IMR-90 (cell line): ENCODE measurements at regions not wholly inside any gene's neighbourhood (a gene's known extent, or its start where the extent isn't known, plus 50 kb on each side); places are given as distances from the start of the nearest gene placed in this dataset.

Experiments used
- ATAC-seq: fragments of 200-7000 bp; cut with Tn5 transposase; 2 replicates; pipeline ENCODE4 v1.9.1; 2020; ENCODE audit warnings: low read depth, mild to moderate bottlenecking, moderate library complexity
- BruUV-seq: library from RNA; stranded (reverse); fragments of 400-500 nt; replicated peaks from 2 replicates; lab custom pipeline; 2021; lab: Mats Ljungman, UMichigan
- CTCF ChIA-PET: fragments of 300-600 bp; formaldehyde crosslinking; extraction: SDS; loops from one replicate; lab custom pipeline; 2021; ENCODE audit warnings: antibody characterized with exemption; lab: Yijun Ruan, JAX
- POLR2A ChIA-PET: fragments of 300-600 bp; sonication (Branson Sonifier 250); formaldehyde crosslinking; loops from one replicate; lab custom pipeline; 2022; ENCODE audit warnings: antibody characterized with exemption; ENCODE audit not compliant: unreplicated experiment; lab: Charles Lee
- DNase-seq: peaks from one replicate; pipeline ENCODE4 v3.0.0; 2013
- H2AFZ ChIP-seq: replicated peaks from 2 replicates; pipeline ENCODE3; 2013; ENCODE audit warnings: low read length, mild to moderate bottlenecking; ENCODE audit not compliant: poor library complexity
- H2AK5ac ChIP-seq: 2 replicates; pipeline ENCODE4 v1.6.1; 2013; ENCODE audit warnings: low read depth, low read length, inconsistent platforms
- H2AK9ac ChIP-seq: replicated peaks from 2 replicates; pipeline ENCODE3; 2013; ENCODE audit warnings: mild to moderate bottlenecking, low read depth, low read length, moderate library complexity; ENCODE audit not compliant: poor library complexity
- H2BK120ac ChIP-seq: 2 replicates; pipeline ENCODE4 v1.6.1; 2013; ENCODE audit warnings: low read depth, low read length, inconsistent platforms
- H2BK15ac ChIP-seq: 3 replicates; pipeline ENCODE4 v1.6.1; 2013; ENCODE audit warnings: low read depth, low read length, inconsistent platforms
- H2BK20ac ChIP-seq: 2 replicates; pipeline ENCODE4 v1.6.1; 2013; ENCODE audit warnings: low read depth, mild to moderate bottlenecking, inconsistent platforms, low read length, moderate library complexity
- H2BK5ac ChIP-seq: 2 replicates; pipeline ENCODE4 v1.6.1; 2013; ENCODE audit warnings: mild to moderate bottlenecking, low read depth, low read length, inconsistent platforms; ENCODE audit not compliant: poor library complexity, severe bottlenecking
- H3K14ac ChIP-seq: replicated peaks from 2 replicates; pipeline ENCODE4 v1.6.1; 2013; ENCODE audit warnings: low read depth, low read length, inconsistent platforms
- H3K18ac ChIP-seq: 2 replicates; pipeline ENCODE4 v1.6.1; 2013; ENCODE audit warnings: low read depth, low read length, control low read depth
- H3K23ac ChIP-seq: 2 replicates; pipeline ENCODE4 v1.6.1; 2013; ENCODE audit warnings: low read depth, low read length, inconsistent platforms
- H3K27ac ChIP-seq: 2 replicates; pipeline ENCODE4 v1.5.1; 2013; ENCODE audit warnings: mild to moderate bottlenecking, control low read depth, low read length; ENCODE audit not compliant: insufficient read depth
- H3K27me3 ChIP-seq: 2 replicates; pipeline ENCODE4 v1.6.1; 2013; ENCODE audit warnings: low read length; ENCODE audit not compliant: control insufficient read depth, insufficient read depth
- H3K36me3 ChIP-seq: 2 replicates; pipeline ENCODE4 v1.6.1; 2013; ENCODE audit warnings: low read length, mixed read lengths; ENCODE audit not compliant: control insufficient read depth, insufficient read depth
- H3K4ac ChIP-seq: 2 replicates; pipeline ENCODE4 v1.6.1; 2013; ENCODE audit warnings: low read depth, low read length, inconsistent platforms
- H3K4me1 ChIP-seq: 2 replicates; pipeline ENCODE4 v1.6.1; 2013; ENCODE audit warnings: low read length, mixed read lengths; ENCODE audit not compliant: control insufficient read depth, insufficient read depth
- H3K4me2 ChIP-seq: 2 replicates; pipeline ENCODE4 v1.6.1; 2013; ENCODE audit warnings: low read depth, mild to moderate bottlenecking, control low read depth, low read length, moderate library complexity
- H3K4me3 ChIP-seq: 2 replicates; pipeline ENCODE4 v1.5.1; 2013; ENCODE audit warnings: low read depth, mild to moderate bottlenecking, control low read depth, low read length, moderate library complexity; ENCODE audit not compliant: insufficient read depth
- H3K56ac ChIP-seq: 2 replicates; pipeline ENCODE4 v1.6.1; 2013; ENCODE audit warnings: low read length, inconsistent platforms; ENCODE audit not compliant: insufficient read depth; ENCODE audit errors: extremely low read depth
- H3K79me1 ChIP-seq, 2 experiments: 2 replicates each; pipeline ENCODE4 v1.6.1; 2013; ENCODE audit warnings: low read length in 2 of 2, inconsistent platforms in 1 of 2, low read depth in 1 of 2
- H3K9ac ChIP-seq: 2 replicates; pipeline ENCODE4 v1.6.1; 2013; ENCODE audit warnings: low read depth, low read length, control low read depth
- H3K9me1 ChIP-seq: 2 replicates; pipeline ENCODE4 v1.6.1; 2013; ENCODE audit warnings: low read length, inconsistent platforms; ENCODE audit not compliant: insufficient read depth
- H3K9me3 ChIP-seq: 2 replicates; pipeline ENCODE4 v1.6.1; 2013; ENCODE audit warnings: low read length; ENCODE audit not compliant: control insufficient read depth, insufficient read depth
- H4K20me1 ChIP-seq: 2 replicates; pipeline ENCODE4 v1.6.1; 2013; ENCODE audit warnings: low read length, inconsistent platforms; ENCODE audit not compliant: insufficient read depth
- H4K5ac ChIP-seq: 2 replicates; pipeline ENCODE4 v1.6.1; 2013; ENCODE audit warnings: mild to moderate bottlenecking, low read depth, low read length, control low read depth
- H4K8ac ChIP-seq, 2 experiments: 2 replicates each; pipeline ENCODE4 v1.6.1; 2013; ENCODE audit warnings: low read depth in 2 of 2, low read length in 2 of 2, control low read depth in 1 of 2, inconsistent platforms in 1 of 2
- H4K91ac ChIP-seq: 2 replicates; pipeline ENCODE4 v1.6.1; 2013; ENCODE audit warnings: low read depth, low read length, inconsistent platforms; ENCODE audit not compliant: insufficient read depth
- BHLHE40 ChIP-seq: fragments of 150-350 bp; IDR thresholded peaks from 2 replicates; pipeline ENCODE4 v1.6.1; 2016; ENCODE audit warnings: mild to moderate bottlenecking, low read depth, low read length
- CEBPB ChIP-seq: IDR thresholded peaks from 2 replicates; pipeline ENCODE4 v1.6.1; 2012; ENCODE audit warnings: low read depth, low read length, improper control_type of control experiment
- CHD1 ChIP-seq: IDR thresholded peaks from 2 replicates; pipeline ENCODE4 v1.6.1; 2012; ENCODE audit warnings: low read depth, low read length, improper control_type of control experiment
- CTCF ChIP-seq: conservative IDR thresholded peaks from 2 replicates; pipeline ENCODE4 v1.5.1; 2012; ENCODE audit warnings: mild to moderate bottlenecking, low read depth, low read length, improper control_type of control experiment
- ELK1 ChIP-seq: fragments of 150-350 bp; IDR thresholded peaks from 2 replicates; pipeline ENCODE4 v1.6.1; 2016; ENCODE audit warnings: low read depth, mild to moderate bottlenecking, low read length, moderate library complexity, borderline replicate concordance
- FOS ChIP-seq: fragments of 150-350 bp; IDR thresholded peaks from 2 replicates; pipeline ENCODE4 v1.6.1; 2016; ENCODE audit warnings: low read depth, low read length
- MAFK ChIP-seq: IDR thresholded peaks from 2 replicates; pipeline ENCODE4 v1.6.1; 2012; ENCODE audit warnings: low read depth, low read length, improper control_type of control experiment
- MAZ ChIP-seq: IDR thresholded peaks from 2 replicates; pipeline ENCODE4 v1.6.1; 2012; ENCODE audit warnings: low read depth, mild to moderate bottlenecking, low read length, improper control_type of control experiment, moderate library complexity, borderline replicate concordance
- MXI1 ChIP-seq: IDR thresholded peaks from 2 replicates; pipeline ENCODE4 v1.6.1; 2012; ENCODE audit warnings: low read depth, mild to moderate bottlenecking, low read length, moderate library complexity, borderline replicate concordance
- NFE2L2 ChIP-seq: fragments of 150-350 bp; IDR thresholded peaks from 2 replicates; pipeline ENCODE4 v1.6.1; 2016; ENCODE audit warnings: low read depth, mild to moderate bottlenecking, low read length
- POLR2A ChIP-seq: IDR thresholded peaks from 2 replicates; pipeline ENCODE4 v1.6.1; 2012; ENCODE audit warnings: mild to moderate bottlenecking, low read depth, low read length
- RAD21 ChIP-seq: IDR thresholded peaks from 2 replicates; pipeline ENCODE4 v1.6.1; 2012; ENCODE audit warnings: low read length, improper control_type of control experiment
- RCOR1 ChIP-seq: IDR thresholded peaks from 2 replicates; pipeline ENCODE4 v1.6.1; 2012; ENCODE audit warnings: mild to moderate bottlenecking, low read length, improper control_type of control experiment; ENCODE audit not compliant: insufficient replicate concordance
- RFX5 ChIP-seq: IDR thresholded peaks from 2 replicates; pipeline ENCODE4 v1.8.0; 2012; ENCODE audit warnings: low read depth, mild to moderate bottlenecking, low read length, moderate library complexity
- SMC3 ChIP-seq: fragments of 150-350 bp; IDR thresholded peaks from 2 replicates; pipeline ENCODE4 v1.6.1; 2016; ENCODE audit warnings: low read depth, mild to moderate bottlenecking, antibody characterized with exemption, low read length, moderate library complexity
- USF2 ChIP-seq: fragments of 150-350 bp; IDR thresholded peaks from 2 replicates; pipeline ENCODE4 v1.6.1; 2017; ENCODE audit warnings: mild to moderate bottlenecking, antibody characterized with exemption, low read length, low read depth
- WGBS, 2 experiments: methylation state at CpG; one replicate each; pipeline versions ENCODE4 v1.1.5 to v1.1.7; 2013; ENCODE audit warnings: missing lambda C conversion rate in 2 of 2; ENCODE audit not compliant: insufficient read length in 1 of 2; ENCODE audit errors: extremely low coverage in 2 of 2; 5-methylcytosine and 5-hydroxymethylcytosine counted together
- dilution Hi-C: fragments of 300-500 bp; cut with HindIII; formaldehyde crosslinking; loops from one replicate; pipeline ENCODE4 v1.14.3; 2018; ENCODE audit warnings: low sequenced_read_pairs; ENCODE audit not compliant: unreplicated experiment
- in situ Hi-C: fragments of 300-500 bp; cut with MboI; formaldehyde crosslinking; loops from 3 replicates; pipeline ENCODE4 v1.14.3; 2019; ENCODE audit warnings: low sequenced_read_pairs, inconsistent platforms, mixed read lengths
- intact Hi-C: fragments of 100-400 bp; cut with micrococcal nuclease; formaldehyde crosslinking; loops from 2 replicates; pipeline ENCODE4 v1.10.0; 2022

- Histone ChIP-seq H4K91ac (no peak overlapping the region), H3K9me1 (no peaks in the 10 kb centered on the region), H3K79me1 (no peaks in the 10 kb centered on the region), H3K27ac (no peak overlapping the region), H3K23ac (no peak overlapping the region), H3K4me2 (no peak overlapping the region), H3K4me1 (no peaks in the 10 kb centered on the region; the same call in 1 of the 2 replicates), H2AK9ac (no peak overlapping the region), H3K4ac (0 out of 2 replicates have a peak overlapping the region, but pooled peaks have one; percentile 55), H3K27me3 (no peaks in the 10 kb centered on the region), H2AFZ (no peak overlapping the region), H3K36me3 (no peaks in the 10 kb centered on the region), H2AK5ac (no peak overlapping the region), H4K5ac (0 out of 2 replicates have a peak overlapping the region, but pooled peaks have one; percentile 69), H3K56ac (no peak overlapping the region), H3K4me3 (no peak overlapping the region), H3K9ac (no peak overlapping the region), H3K14ac (no peak overlapping the region), H3K18ac (peak overlapping the region; percentile 86), H2BK5ac (no peak overlapping the region), H2BK15ac (no peak overlapping the region), H4K8ac (no peak overlapping the region), H4K20me1 (no peaks in the 10 kb centered on the region), H2BK120ac (0 out of 2 replicates have a peak overlapping the region, but pooled peaks have one; percentile 2), H3K9me3 (no peaks in the 10 kb centered on the region), H2BK20ac (peak overlapping the region; percentile 52; the same call in 1 of the 2 replicates)
- BruUV-seq: no TSS peak
- TF ChIP-seq ELK1: no peak
- no peak for TF ChIP-seq MAZ
- TF ChIP-seq FOS: no peak
- TF ChIP-seq BHLHE40: no peak
- no peak for TF ChIP-seq RFX5
- TF ChIP-seq CEBPB: no peak
- no peak for TF ChIP-seq USF2
- no peak for TF ChIP-seq SMC3
- no peak for TF ChIP-seq RAD21
- TF ChIP-seq POLR2A: no peak
- no peak for TF ChIP-seq MAFK
- TF ChIP-seq CTCF: no peak
- TF ChIP-seq CHD1: no peak
- no peak for TF ChIP-seq MXI1
- no peak for TF ChIP-seq NFE2L2
- no peak for TF ChIP-seq RCOR1
- DNase-seq (peak; percentile 17), ATAC-seq (no peak)
- dilution Hi-C loops (no loop called here), intact Hi-C loops (no loop called here), in situ Hi-C loops (no loop called here)
- no CpG with 5 or more reads among the region's 1 CpG for WGBS, 2 experiments
- ChIA-PET CTCF (no interaction called here), POLR2A (no interaction called here)
Measured at GRCh38 chr2:146123714-146124113, 1603.8 kb upstream of the ZEB2 start.
